NCI-H2029 treated with DMSO at 0.1 percent for 48 hours (cell line): ENCODE measurements at regions not wholly inside any gene's neighbourhood (a gene's known extent, or its start where the extent isn't known, plus 50 kb on each side); places are given as distances from the start of the nearest gene placed in this dataset.
"Not testable (repeated sequence)": the region's sequence is repeated elsewhere in the genome, so short reads cannot be mapped to it uniquely, and the experiment has no call there.

Experiments
- DNase-seq: peaks from one replicate; lab custom pipeline; 2025; lab: John Stamatoyannopoulos, UW

DNA sequence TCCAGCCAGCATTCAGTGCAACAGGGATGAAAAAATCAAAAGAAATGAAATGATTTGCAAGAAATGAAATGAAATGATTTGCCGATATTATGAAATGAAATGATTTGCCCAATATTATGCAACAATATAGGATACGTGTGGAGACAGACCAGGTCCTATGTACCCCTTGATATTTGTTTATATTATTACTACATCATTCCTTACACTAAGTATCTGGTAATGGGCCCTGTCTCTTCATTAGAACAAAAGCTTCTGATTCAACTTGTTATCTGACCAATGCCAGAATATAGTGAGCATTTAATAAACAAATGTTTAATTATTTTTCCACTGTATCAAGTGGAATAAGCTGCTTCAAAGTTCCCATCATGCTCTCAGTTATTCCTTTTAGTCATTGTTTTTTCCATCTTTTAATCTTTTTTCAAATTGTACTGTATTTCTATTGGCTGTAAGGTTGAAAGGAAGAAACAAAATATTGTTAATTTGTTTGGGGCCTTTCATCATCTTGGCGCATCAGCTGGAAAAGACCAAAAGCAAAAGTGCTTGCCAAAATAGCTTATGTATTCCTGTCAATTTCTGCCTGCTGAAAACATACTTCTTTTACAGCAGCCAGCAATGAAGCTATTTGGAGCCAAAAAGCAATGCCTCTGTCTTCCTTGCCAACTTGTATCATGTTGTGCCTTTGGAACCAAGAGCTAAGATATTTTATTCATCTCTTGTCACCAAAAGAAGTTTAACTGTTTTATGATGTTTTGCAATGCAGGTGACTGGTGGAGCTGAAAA, 2314.9 kb downstream of the LRRC4C start:
- no peak for DNase-seq

DNA sequence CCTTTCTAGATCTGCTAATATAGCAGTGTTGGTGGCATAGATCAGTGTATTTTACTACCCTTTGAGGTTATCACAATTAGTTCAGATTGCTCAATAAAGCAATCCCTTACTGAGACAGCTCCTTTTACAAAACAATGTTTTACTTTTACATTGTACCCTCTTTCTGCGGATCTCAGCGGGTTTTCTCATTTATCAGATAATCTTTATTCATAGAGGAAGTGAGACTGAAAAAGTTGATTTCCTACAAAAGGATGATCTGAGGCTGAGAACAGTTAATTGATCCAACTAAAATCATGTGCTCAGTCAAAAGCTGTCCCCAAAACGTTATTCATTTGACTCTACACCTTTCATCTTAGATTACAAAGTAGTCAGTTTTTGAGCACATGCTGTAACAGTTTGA, 2319.9 kb downstream of the LRRC4C start:
- no peak for DNase-seq

DNA sequence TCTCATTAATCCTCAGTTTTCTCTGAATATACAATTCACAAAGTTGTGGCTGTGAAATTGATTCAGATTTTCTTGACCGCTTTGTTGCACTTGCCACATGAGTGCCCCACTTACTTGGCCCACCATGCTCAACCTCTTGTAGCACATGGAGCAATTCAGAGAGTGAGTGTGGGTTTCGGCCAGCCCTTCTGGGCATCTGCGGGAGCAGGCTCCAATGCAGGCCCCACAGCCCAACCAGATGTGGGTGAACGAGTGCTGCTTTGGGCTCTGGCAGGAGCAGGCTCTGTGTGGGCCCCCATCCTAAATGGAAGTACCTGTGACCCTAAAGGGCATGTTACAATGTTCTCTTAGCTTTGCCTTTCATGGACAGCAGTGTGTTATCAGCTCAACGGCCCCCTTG, 2338.6 kb downstream of the LRRC4C start:
- DNase-seq, result no peak

DNA sequence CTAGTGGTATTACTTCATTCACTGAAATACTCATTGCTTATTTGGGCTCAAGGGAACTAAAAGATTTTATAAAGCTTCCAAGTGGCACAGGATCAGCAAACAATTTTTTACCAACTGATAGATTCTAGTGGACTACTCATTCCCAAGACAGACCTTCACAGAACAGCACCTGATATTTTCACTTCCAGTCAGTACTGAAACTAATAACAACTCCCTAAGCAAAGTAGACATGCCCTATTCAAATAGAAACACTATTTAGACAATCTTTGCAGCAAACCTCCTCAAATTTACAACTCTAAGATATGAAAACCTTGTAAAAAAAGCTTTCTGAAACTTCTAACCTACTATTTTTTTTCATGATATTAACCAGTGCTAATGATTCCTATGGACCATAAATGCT, 2345.8 kb downstream of the LRRC4C start:
- no peak for DNase-seq

DNA sequence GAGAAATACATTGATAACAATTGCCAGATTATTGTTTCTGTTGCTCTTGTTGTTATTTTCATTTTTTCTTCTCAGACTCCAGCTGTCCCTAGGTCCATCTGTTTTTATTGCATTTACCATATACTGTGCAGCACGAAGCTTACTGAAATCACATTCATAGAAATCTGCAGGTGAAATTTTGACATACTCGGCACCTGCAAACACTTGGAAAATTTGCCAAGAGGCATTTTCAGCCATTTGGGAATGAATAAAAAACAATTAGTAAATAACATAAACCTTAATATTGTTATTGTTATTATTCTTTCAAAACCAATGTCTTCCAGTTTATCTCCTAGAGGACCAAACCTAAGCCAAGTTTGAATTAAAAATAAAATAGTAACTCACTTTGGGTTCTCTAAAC, 2357.2 kb downstream of the LRRC4C start:
- no peak for DNase-seq

DNA sequence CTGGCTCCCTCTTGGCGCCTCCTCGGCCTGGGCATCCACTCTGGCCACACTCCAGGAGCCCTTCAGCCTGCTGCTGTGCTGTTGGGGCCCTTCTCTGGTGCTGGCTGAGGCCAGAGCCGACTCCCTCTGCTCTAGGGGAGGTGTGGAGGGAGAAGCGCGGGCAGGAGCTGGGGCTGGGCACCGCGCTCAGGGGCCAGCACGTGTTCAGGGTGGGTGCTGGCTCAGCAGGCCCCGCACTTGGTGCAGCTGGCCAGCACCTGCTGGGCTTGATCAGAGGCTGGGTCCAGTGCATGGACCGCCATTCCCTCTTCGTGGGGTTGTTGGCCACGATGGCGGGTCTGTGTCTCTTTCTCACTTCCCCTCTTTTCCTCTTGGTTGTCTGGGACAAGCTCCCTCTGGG, 2381.0 kb downstream of the LRRC4C start:
- no peak for DNase-seq

DNA sequence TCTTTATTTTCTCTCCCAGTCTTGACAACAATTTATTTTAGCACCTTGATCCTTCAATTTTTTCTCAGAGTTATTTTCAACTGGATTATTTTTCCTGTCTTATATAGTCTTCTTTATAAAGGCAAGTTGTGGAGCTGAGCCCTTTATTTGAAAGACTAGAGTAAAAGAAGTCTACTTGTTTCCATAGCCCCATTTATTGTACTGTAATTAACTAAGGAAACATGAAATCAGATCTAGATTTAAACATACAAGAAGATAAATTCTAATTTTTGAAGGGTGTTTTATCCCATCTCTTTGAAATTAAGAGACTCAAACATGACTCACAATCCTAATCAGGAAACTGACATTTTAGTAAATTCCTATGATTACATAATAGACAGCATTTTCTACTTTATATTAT, 2421.8 kb downstream of the LRRC4C start:
- no peak for DNase-seq

DNA sequence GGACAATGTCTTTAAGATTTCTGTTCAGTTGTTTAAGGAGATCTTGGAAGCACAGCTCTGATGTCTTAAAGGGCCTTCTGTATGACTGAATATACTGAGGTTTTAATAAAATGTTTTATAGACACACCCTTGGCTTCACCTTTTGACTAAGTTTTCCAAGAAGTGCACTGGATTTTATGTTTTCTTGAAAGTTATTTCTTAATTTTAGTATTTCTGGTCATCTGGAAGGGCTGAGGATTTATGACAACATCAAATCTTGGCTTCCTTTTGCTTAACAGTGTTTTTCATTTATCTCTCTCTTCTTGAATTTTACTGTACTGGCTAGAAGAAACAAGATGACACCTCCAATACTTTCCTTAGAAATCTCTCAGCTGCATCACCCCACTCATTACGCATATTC, 2423.4 kb downstream of the LRRC4C start:
- no peak for DNase-seq

DNA sequence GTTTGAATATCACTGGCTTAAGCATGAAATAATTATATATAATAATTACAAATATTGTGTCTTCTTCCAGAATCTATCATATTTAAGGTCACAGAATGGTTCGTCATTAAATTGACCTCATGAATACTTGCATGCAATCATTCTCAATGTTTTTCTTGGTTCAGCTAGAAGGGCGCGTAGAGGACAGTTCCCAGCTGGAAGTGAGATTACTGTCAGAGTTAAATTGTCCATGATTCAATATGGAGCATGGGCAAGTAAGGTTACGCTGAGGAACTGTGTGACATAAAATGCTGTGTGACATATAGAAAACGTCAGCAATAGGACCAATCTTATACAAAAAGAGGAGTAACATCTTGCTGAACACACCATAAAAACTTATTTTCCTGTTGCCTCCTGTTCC, 2423.5 kb upstream of the RAG2 start:
- DNase-seq, result no peak

DNA sequence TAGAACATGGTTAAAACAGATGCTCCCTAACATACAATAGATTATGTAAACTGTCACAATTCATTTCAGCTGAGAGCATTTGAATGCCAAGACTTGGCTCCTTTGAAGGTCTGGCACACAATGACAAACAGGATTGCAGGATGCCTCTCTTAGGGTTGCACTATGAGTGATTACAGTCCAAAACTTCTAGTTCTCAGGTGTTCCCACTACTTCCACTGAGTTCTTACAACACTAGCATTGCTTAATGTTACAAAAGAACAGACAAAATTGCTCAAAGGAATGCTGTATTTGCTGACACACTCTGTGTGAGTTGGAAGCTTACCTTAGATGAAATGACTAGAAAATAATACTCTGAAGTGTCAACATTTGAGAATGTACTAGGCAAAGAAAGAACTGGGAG, 2413.8 kb upstream of the RAG2 start:
- no peak for DNase-seq

DNA sequence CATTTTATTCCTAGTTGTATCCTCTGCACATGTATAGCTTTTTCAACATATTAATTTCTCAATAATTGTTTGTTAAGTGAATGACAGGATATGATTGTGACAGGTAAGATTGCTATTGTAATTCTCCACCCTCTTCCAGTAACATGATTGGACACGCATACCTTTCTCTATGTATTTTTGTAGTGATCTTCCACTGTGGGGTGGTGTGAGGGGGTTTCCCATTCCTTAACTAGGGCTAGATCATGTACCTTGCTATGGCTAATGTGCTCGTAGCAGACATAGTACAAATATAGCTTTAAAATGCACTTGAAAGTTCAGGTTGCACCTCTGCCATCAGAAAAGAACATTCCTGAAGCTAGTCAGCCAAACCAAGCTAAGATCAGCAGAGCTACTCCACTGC, 2392.8 kb upstream of the RAG2 start:
- no peak for DNase-seq

DNA sequence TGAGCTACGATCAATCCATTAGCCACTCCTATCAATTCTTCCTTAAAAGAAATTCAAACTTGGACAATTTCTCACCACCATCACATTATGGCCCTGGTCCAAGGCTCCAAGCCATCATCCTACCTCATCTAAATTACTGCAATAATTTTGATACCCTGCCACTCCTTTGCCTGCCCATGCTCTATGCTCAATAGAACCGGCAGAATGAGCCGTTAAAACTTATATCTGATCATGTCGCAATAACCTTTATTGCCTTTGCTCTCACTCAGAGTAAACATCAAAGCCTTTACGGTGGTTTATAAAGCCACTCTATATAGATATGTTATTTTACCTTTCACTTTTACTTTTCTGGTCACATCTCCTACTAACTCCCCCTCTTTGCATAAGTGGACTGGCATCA, 2392.1 kb upstream of the RAG2 start:
- no peak for DNase-seq

DNA sequence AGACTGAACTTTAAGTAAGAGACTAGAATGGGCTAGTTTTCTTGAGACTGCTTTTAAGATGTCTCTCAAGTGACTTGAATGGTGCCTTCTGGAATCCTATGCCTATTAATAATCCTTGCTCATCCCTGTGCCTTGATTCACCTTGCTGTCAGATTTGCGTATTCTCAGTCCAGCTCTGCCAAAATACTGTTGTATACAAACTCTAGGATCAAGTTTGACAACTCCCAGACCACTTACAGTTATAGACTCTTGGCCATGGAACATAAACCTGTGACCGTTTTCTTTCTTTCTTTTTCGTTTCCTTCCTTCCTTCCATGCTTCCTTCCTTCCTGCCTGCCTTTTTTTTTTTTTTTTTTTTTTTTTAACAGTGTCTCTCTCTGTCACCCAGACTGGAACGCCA, 2390.9 kb upstream of the RAG2 start:
- DNase-seq, result no peak

DNA sequence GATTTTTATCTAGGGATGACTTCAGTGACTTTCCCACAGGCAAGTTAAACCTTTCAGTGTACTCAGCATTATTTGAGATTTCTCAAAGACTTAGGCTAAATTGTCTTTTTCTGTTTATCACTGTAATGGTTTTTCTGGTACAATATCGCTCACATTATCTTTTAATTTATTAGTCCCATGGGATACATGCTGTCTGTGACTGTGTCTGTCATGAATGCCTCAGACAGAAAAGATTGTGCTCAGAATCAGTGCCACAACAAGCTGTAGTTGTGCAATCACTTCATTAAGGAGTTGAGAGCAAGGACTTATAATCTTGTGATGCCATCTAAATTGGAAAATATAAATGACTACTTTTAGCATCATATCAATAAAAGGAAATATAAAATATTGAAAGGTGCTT, 2374.2 kb upstream of the RAG2 start:
- DNase-seq, result no peak

DNA sequence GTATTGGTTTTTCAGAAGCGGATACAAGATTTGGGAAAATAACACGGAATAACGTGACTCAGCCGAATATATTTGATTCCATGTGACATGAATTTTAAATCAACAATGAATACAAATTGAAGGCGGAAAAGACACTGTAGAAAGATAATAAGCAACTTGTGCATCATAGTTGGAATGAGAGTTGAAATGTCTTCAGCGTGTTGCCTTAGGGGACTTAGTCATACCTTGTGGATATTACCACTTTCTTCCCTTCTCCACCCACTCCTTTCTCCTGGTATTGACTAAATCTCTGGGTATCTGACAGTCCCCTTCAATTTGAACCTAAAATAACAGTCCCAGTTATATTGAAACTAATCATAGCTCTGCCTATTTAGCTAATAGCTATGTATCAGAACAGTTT, 2373.1 kb upstream of the RAG2 start:
- no peak for DNase-seq

DNA sequence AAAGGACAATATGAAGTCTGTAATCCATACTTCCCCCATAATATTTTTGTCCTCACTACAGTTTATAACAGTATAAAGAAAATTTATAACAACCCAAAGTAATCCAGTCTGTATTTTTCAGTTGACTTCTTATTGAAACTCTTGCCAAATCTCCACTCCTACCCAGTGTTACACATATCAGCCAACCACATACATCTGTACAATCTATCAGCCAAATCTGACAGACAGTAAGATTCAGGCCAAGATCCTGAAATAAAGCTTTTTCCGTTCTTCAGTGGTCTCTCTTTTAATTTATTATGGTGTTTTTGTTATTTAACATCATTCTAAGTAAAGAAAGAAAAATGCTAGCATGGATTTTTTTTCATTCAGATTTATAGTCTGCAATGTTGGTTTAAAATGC, 2370.9 kb upstream of the RAG2 start:
- DNase-seq, result no peak

DNA sequence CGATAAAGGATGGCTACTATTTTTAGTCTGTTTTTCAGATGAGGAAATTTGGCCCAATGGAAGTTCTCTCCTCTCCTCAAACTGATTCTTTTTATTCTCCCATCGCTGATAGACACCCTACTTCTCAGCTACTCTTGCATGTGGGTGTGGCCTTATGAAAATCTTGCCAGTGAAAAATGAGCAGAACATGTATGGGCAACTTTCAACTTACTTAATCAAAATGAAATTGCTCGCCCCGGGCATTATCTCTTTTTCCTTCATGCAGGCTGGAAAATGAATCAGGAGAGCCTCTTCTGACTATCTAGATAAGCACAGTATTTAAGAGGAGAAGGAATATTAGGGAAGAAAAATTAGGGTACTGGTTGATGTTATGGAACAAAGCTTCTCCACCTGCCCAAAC, 2354.7 kb upstream of the RAG2 start:
- DNase-seq, result no peak

DNA sequence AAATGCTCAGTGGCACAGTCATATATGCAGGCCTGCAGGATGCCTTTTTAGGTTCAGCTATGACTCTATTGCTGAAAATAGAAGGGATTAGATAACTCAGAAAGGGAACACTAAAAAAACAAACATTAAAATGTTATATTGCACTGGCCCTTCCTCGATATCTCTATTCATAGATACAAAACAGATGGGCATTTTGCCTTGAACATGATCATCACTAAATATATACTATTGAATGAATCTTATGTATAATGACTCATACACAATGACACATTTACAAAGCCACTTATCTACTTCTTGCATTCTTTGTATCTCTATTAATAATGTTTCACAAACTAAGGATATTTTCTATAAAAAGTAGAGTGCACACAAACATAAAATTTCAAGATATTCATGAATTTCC, 2352.8 kb upstream of the RAG2 start:
- no peak for DNase-seq

DNA sequence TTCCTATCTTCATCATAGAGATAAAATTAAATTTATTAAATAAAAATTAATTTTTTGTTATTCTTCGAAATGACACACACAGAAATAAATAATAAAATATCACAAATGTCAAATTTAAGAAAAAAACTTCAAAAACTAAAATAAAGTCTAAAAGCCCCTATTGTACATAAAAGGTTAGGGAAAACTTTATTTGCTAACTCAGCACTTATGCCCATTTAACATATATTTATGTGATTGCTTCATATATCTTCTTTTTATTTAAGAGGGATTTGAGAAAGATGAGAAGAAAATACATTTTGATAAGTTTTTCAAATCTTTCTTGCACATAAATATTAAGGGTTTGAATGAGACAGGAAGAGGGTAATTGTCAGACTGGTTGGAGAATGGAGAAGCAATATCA, 2350.4 kb upstream of the RAG2 start:
- no peak for DNase-seq

DNA sequence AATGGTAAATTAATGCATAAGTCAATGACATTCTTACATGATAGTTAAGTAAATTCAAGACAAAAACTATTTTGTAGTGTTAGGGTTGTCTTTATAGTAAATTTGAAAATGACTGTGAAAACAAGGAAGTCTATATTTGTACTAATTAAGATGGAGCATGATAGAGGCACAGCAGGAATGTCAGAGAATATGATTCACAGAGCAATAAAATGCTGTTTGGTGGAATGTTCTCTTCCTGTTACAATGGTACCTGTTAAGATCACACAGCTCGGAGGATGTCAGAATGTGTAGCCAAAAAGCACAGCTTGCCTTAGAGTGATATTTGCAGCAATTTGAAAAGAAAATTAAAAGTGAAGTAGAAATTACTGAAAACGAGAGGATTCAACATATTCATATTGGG, 2339.7 kb upstream of the RAG2 start:
- no peak for DNase-seq

DNA sequence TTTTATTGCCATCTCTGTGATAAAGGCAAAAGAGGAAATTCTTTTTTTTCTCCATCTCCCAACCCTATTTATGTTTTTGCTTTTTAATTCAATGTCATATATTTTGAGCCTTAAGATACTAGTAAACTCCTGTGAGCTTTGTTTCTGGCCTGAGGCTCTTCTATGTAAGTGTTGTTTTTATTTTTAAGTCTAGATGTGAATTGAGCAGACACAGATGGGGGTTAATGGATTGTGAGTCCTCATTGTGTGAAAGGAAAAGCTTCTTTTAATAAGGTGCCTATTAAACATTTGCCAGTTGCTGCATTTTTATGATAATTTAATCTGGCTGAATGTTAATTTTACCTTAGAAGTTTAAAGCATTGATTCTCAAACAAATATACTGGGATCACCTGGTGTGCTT, 2337.9 kb upstream of the RAG2 start:
- no peak for DNase-seq

DNA sequence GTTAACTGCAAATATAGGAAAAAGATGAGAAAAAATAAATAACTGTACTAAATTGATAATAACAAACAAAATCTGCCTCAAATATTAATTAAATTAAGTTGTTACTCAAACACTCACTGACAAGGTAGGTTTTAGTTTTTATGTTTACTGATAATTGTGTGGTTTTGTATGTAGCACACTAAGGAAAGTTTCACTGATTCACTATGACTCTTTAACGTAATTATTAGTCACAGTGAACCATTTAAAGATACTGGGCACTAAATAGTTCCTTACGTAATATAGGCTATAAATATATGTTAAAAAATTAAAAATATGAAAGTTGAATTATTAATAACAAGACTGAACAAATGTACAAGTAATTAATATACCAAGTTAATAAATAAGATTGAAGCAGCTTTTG, 2330.0 kb upstream of the RAG2 start:
- no peak for DNase-seq

DNA sequence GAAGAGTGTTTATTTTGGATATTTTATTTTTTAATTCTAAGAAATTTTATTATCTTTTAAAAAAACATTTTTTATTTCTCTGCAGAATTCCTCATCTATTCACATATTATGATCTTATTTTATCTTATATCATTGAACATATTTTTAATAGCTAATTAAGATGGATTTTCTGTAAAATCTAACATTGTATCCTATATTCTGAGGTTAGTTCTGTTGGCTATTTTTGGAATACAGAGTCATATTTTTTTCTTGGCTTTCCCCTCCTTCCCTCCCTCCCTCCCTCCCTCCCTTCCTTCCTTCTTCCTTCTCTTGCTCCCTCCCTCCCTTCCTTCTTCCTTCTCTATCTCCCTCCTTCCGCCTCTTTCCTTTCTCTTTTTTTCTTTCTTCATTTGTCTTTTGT, 2326.6 kb upstream of the RAG2 start:
- no peak for DNase-seq

DNA sequence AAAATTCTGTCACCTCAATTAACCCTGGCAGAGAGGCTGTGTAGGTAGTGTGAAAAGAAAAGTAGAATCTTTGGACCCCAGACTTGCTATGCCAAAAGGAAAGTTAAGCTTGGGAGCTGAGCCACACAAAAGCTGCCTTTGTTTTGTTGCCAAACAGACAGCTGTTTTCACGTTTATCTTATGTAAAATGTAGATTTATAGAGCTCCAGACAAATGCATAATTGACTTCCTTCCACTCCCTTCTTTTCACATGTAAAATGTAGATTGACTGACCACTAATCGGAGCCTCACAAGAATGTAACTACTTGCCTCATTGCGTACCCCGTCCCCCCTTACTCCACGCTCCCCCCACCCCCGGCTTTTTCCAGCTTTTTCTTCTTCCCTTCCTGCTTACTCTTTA, 2302.2 kb upstream of the RAG2 start:
- DNase-seq, result no peak

DNA sequence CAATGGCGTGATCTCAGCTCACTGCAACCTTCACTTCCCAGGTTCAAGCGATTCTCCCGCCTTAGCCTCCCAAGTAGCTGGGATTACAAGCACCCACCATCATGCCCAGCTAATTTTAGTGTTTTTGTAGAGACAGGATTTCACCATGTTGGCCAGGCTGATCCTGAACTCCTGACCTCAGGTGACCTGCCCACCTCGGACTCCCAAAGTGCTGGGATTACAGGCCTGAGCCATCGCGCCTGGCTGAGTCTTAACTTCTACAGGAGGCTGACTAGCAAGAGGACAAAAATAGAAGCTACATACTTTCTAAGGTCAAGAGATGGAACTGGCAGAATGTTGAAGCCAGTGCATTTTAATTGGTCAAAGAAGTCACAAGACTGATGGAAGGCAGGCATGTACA, 2296.2 kb upstream of the RAG2 start:
- not testable (repeated sequence) for DNase-seq
